NCI-H128 (cell line): ENCODE measurements at regions not wholly inside any gene's neighbourhood (a gene's known extent, or its start where the extent isn't known, plus 50 kb on each side); places are given as distances from the start of the nearest gene placed in this dataset.

Experiments
- DNase-seq: peaks from one replicate; lab custom pipeline; 2025; ENCODE audit not compliant: unreplicated experiment; lab: John Stamatoyannopoulos, UW

- no peak for DNase-seq
Observed at GRCh38 chr9:84447305-84447704, 106.7 kb upstream of the SLC28A3 start.

GRCh38 chr9:84450029-84450428, 109.5 kb upstream of the SLC28A3 start:
- no peak for DNase-seq

- no peak for DNase-seq
Observed at GRCh38 chr9:84456527-84456926, 116.0 kb upstream of the SLC28A3 start.

GRCh38 chr9:84460695-84461094, 120.1 kb upstream of the SLC28A3 start:
- DNase-seq = no peak

GRCh38 chr9:84463272-84463671, 122.7 kb upstream of the SLC28A3 start:
- no peak for DNase-seq

GRCh38 chr9:84466580-84467285, 126.2 kb upstream of the SLC28A3 start:
- no peak for DNase-seq

- no peak for DNase-seq
Observed at GRCh38 chr9:84471816-84472215, 131.3 kb upstream of the SLC28A3 start.

- DNase-seq = no peak
Observed at GRCh38 chr9:84478996-84479395, 138.4 kb upstream of the SLC28A3 start.

GRCh38 chr9:84480071-84480470, 139.5 kb upstream of the SLC28A3 start:
- no peak for DNase-seq

- DNase-seq = no peak
Observed at GRCh38 chr9:84481231-84481630, 140.7 kb upstream of the SLC28A3 start.

- no peak for DNase-seq
Observed at GRCh38 chr9:84481636-84482218, 141.2 kb upstream of the SLC28A3 start.

- DNase-seq = no peak
Observed at GRCh38 chr9:84482607-84483006, 142.0 kb upstream of the SLC28A3 start.

- no peak for DNase-seq
Observed at GRCh38 chr9:84484172-84484571, 143.6 kb upstream of the SLC28A3 start.

GRCh38 chr9:84485539-84485938, 145.0 kb upstream of the SLC28A3 start:
- no peak for DNase-seq

- no peak for DNase-seq
Observed at GRCh38 chr9:84486663-84487062, 146.1 kb upstream of the SLC28A3 start.

GRCh38 chr9:84490206-84490841, 149.8 kb upstream of the SLC28A3 start:
- no peak for DNase-seq

- DNase-seq = no peak
Observed at GRCh38 chr9:84490842-84491325, 150.3 kb upstream of the SLC28A3 start.

GRCh38 chr9:84492366-84493159, 152.0 kb upstream of the SLC28A3 start:
- DNase-seq = no peak

GRCh38 chr9:84493284-84493947, 152.9 kb upstream of the SLC28A3 start:
- DNase-seq = no peak

- DNase-seq = no peak
Observed at GRCh38 chr9:84499969-84500582, 159.5 kb upstream of the SLC28A3 start.

- DNase-seq = no peak
Observed at GRCh38 chr9:84500826-84501225, 160.3 kb upstream of the SLC28A3 start.
